ENCODE measurements at regions not wholly inside any gene's neighbourhood (a gene's known extent, or its start where the extent isn't known, plus 50 kb on each side); places are given as distances from the start of the nearest gene placed in this dataset.

DNA sequence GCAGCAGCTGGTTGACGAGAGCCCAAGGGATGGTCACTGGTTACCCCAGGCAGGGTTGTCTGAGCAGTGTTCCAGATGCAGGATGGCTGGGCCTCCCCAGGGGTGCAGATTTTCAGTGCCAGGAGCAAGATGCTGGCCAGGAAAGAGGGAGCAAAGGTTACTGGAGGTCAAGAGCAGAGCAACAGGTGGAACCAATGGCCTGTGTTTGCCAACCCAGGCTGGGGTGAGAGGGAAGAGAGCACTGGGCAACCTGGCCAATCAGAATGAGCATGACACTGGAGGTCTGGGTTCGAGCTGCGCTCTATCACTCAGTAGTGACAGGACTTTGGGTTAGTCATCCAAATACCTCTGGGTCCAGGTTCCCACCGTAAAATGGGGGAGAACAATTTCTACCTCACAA lies 90.6 kb upstream of the TLE3 start:
- intact Hi-C loops (cut with DNase I; ENCODE audit: low total_unique reads): no loop called here

DNA sequence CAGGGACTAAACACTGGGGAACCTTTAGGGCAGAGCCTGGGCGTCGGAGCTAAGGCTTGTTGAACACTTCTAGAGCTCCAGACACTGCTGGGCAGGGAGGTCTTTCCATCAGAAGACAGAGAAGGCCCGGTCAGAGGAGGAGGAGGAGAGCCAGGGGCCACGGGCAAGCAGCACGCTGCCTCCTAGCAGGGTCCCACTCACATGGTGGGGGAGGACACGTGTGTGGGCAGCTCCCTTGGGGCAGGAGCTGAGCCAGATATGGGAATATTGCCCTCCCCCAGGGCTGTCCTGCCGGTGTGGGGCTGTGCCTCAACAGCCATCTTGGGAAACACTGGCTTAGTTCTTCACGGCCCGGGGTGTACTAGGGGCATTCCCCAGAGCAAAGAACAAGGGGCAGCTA lies 89.6 kb upstream of the TLE3 start:
- no peak overlapping the region for H3K27ac ChIP-seq
- intact Hi-C loops (cut with DNase I; ENCODE audit: low total_unique reads): no loop called here
- no peak for TF ChIP-seq POLR2AphosphoS5 (IDR thresholded peaks at IDR 0.05)
- TF ChIP-seq, protein P1, sequence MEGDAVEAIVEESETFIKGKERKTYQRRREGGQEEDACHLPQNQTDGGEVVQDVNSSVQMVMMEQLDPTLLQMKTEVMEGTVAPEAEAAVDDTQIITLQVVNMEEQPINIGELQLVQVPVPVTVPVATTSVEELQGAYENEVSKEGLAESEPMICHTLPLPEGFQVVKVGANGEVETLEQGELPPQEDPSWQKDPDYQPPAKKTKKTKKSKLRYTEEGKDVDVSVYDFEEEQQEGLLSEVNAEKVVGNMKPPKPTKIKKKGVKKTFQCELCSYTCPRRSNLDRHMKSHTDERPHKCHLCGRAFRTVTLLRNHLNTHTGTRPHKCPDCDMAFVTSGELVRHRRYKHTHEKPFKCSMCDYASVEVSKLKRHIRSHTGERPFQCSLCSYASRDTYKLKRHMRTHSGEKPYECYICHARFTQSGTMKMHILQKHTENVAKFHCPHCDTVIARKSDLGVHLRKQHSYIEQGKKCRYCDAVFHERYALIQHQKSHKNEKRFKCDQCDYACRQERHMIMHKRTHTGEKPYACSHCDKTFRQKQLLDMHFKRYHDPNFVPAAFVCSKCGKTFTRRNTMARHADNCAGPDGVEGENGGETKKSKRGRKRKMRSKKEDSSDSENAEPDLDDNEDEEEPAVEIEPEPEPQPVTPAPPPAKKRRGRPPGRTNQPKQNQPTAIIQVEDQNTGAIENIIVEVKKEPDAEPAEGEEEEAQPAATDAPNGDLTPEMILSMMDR (IDR thresholded peaks at IDR 0.05): no peak
- no peak for TF ChIP-seq POLR2A (IDR thresholded peaks at IDR 0.05)
- no peaks in the 10 kb centered on the region for H3K27me3 ChIP-seq
- no peaks in the 10 kb centered on the region for H3K4me1 ChIP-seq
- no peak for DNase-seq (ENCODE audit: low spot score in 2 of 2)
- H3K9me3 ChIP-seq: peaks cover 0 to 6% of the 10 kb centered on the region in 2 donors
- H3K36me3 ChIP-seq: no peaks in the 10 kb centered on the region
- no peak overlapping the region for H3K4me3 ChIP-seq

More for the DNA sequence above, 90.6 kb upstream of the TLE3 start:
- Histone ChIP-seq H3K4me3 (no peak overlapping the region), H3K9me3 (peaks cover 0 to 6% of the 10 kb centered on the region in 2 donors), H3K27ac (no peak overlapping the region), H3K36me3 (no peaks in the 10 kb centered on the region), H3K27me3 (no peaks in the 10 kb centered on the region), H3K4me1 (no peaks in the 10 kb centered on the region)
- no peak for TF ChIP-seq POLR2A (IDR thresholded peaks at IDR 0.05)
- TF ChIP-seq POLR2AphosphoS5 (IDR thresholded peaks at IDR 0.05): no peak
- TF ChIP-seq, protein P1 (IDR thresholded peaks at IDR 0.05): no peak
- DNase-seq (ENCODE audit: low spot score in 2 of 2): no peak

DNA sequence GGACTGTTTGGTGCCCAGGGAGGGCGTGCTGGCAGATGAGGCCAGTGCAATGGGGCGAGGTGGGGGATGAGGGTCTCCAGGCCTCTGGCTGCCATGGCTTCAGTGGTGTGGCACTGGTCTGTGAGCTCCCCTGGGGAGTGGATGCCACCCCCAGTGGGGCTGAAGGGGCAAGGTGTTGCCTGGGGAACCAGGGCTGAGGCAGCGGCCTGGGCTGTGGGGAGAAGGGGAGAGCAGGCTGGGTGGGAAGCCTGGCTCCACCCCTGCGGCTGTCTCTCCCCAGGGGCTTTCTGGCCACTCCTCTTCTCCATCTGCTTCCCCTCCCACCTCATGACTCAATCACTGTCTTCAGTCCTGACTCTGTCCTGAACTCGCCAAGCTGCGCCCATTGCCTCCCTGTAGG lies 88.4 kb upstream of the TLE3 start:
- Histone ChIP-seq H3K36me3 (no peaks in the 10 kb centered on the region), H3K9me3 (no peaks in the 10 kb centered on the region), H3K27ac (no peak overlapping the region), H3K4me1 (no peaks in the 10 kb centered on the region), H3K27me3 (no peaks in the 10 kb centered on the region), H3K4me3 (no peak overlapping the region)
- TF ChIP-seq, protein P1 (IDR thresholded peaks at IDR 0.05): no peak
- no peak for TF ChIP-seq POLR2AphosphoS5 (IDR thresholded peaks at IDR 0.05)
- TF ChIP-seq POLR2A (IDR thresholded peaks at IDR 0.05): no peak
- DNase-seq (ENCODE audit: low spot score in 2 of 2): no peak
- intact Hi-C loops (cut with DNase I; ENCODE audit: low total_unique reads): no loop called here

DNA sequence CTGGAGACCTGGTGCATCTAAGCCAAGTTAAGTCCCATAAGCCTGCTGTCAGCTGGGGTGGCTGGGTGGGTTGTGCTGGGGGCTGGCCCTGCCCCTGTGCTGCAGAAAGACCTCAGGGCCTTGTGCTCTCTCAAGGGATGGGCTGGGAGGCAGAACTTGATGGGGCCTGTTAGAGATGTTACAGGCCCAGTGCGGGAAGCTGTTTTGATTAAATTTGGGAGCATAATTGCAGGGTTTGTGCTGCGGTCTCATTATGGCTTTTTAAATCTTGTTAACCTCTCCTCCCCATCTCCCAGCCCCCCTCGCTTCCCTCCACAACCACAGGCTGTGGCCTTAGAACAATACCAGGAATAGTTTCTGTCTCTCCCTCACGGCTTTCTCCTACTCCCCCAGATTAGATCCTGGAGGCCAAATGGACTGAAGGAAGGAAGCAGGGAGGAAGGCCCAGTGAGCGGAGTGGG lies 87.6 kb upstream of the TLE3 start:
- H3K4me1 ChIP-seq: no peaks in the 10 kb centered on the region
- no peak overlapping the region for H3K27ac ChIP-seq
- TF ChIP-seq POLR2A (IDR thresholded peaks at IDR 0.05): no peak
- H3K9me3 ChIP-seq: no peaks in the 10 kb centered on the region
- intact Hi-C loops (cut with DNase I; ENCODE audit: low total_unique reads): no loop called here
- H3K4me3 ChIP-seq: no peak overlapping the region
- H3K36me3 ChIP-seq: no peaks in the 10 kb centered on the region
- no peaks in the 10 kb centered on the region for H3K27me3 ChIP-seq
- no peak for DNase-seq (ENCODE audit: low spot score in 2 of 2)

DNA sequence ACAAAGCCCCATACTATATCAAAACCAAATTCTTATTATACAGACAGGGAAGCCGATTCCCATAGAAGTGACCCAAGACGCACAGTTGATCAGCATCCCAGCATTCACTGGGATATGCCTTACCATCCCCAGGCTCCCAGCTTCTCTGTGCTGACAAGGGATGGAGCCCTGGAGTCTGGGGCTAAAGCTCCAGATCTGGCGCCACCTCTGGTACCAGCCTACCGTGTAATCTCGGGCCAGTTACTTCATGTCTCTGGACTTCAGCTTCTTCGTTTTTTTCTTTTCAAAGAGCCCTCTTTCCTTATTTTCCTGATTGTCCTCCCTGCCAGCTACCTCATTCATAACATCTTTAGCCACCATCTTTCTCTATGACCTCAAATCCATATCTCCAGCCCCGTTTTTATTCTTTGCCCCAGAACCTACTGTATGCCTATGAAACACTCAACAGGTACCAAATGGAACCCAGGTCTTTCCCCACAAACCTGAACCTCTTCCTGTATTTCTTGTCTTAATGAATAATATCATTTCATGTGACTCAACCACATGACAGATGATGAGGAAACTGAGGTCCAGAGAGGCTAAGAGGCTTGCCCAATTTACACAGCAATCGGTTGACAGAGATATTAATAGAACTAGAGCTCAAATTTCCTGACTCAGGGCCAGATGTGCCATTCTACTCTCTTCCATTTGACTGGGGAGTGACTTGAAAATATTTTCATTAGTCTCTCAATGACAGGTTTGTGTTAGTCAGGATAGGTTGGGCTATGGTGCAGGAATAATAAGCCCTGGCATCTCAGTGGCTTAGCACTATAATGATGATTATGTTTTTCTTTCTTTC lies 85.4 kb upstream of the TLE3 start:
- no peak for TF ChIP-seq POLR2A (IDR thresholded peaks at IDR 0.05)
- no peak for DNase-seq (ENCODE audit: low spot score in 2 of 2)
- no peaks in the 10 kb centered on the region for H3K9me3 ChIP-seq
- H3K27ac ChIP-seq: no peak overlapping the region
- H3K36me3 ChIP-seq: no peaks in the 10 kb centered on the region
- intact Hi-C loops (cut with DNase I; ENCODE audit: low total_unique reads): no loop called here
- no peak overlapping the region for H3K4me3 ChIP-seq
- no peaks in the 10 kb centered on the region for H3K4me1 ChIP-seq
- H3K27me3 ChIP-seq: no peaks in the 10 kb centered on the region

DNA sequence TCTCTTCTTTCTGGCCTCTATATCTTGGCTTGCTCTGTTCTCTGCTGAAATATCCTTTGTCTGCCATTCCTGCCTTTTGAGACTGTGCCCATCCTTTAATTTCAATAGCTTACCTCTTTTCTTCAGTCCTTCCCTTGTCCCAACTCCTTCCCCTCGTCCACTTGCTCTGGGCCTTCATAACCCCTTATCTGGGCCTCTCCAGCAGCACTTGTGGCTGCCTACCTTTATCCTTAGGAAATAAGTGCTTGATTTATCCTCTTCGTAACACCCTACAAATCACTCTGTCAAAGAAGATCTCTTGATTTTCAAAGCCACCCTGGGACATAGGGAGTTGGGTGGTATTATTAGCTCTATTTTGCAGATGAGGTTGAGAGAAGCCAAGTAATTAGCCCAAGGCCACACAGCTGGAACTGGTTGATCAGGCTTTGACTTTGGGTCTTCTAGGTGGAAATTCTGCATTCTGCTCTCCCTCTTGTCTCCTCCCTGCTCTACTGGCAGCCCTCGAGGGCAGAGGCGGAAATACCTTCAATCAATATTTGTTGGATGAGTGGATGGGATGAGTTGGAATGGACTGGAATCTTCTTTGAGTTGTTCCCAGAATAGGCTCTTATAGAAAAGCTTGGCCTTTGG lies 84.0 kb upstream of the TLE3 start:
- Histone ChIP-seq H3K4me1 (no peaks in the 10 kb centered on the region), H3K9me3 (no peaks in the 10 kb centered on the region), H3K27me3 (no peaks in the 10 kb centered on the region), H3K4me3 (no peak overlapping the region), H3K36me3 (no peaks in the 10 kb centered on the region), H3K27ac (no peak overlapping the region)
- intact Hi-C loops (cut with DNase I; ENCODE audit: low total_unique reads): no loop called here
- DNase-seq (ENCODE audit: low spot score in 2 of 2): no peak
- TF ChIP-seq POLR2AphosphoS5 (IDR thresholded peaks at IDR 0.05) (no peak), POLR2A (IDR thresholded peaks at IDR 0.05) (no peak)
- TF ChIP-seq, protein P1 (IDR thresholded peaks at IDR 0.05): no peak
